ENCODE measurements at regions not wholly inside any gene's neighbourhood (a gene's known extent, or its start where the extent isn't known, plus 50 kb on each side); places are given as distances from the start of the nearest gene placed in this dataset.
A peak's percentile ranks its signal among the peaks of the same experiment; 100 is the strongest.

GRCh38 chr15:92809880-92810361 lies 90.2 kb upstream of the CHD2 start:
- no peaks in the 10 kb centered on the region; a peak in 1 of 5 replicates for H3K27me3 ChIP-seq (ENCODE audit: control insufficient read depth in 1 of 2, insufficient read depth in 2 of 2, low read length in 2 of 2)
- H3K9ac ChIP-seq (ENCODE audit: insufficient read depth, low read depth, low read length): peak overlapping the region; percentile 92
- no peaks in the 10 kb centered on the region for H4K20me1 ChIP-seq (ENCODE audit: insufficient read depth, low read length)
- ATAC-seq: peak; percentile 5; the same call in 1 of the 3 replicates
- intact Hi-C loops (cut with micrococcal nuclease; ENCODE audit: unreplicated experiment) (loop anchor here (1.0 kb wide), 3 partner anchors 21 to 94 kb away; no protein-coding TSS in a partner anchor), in situ Hi-C loops (cut with HindIII; ENCODE audit: extremely low pct_ligation_motif_present, low pct_unique_long_range_greater_than_20kb) (loop anchor here (5.0 kb wide), 1 partner anchor 72 kb away; no protein-coding TSS in a partner anchor)
- peak overlapping the region; percentile 90 for H3K4me2 ChIP-seq (ENCODE audit: low read depth, low read length)
- under 1% methylated on average over 12 of the region's 12 CpGs for WGBS (ENCODE audit: low lambda C conversion rate)
- BruUV-seq (replicated peaks): TSS peak; percentile 92
- no peaks in the 10 kb centered on the region for H3K36me3 ChIP-seq (replicated peaks in 1 of 2; ENCODE audit: control insufficient read depth in 1 of 2, insufficient read depth in 2 of 2, low read length in 2 of 2)
- POLR2A ChIA-PET: interaction anchor here (0.6 to 5.8 kb wide), 20 partner anchors 7 to 218 kb away, joined by 3 to 211 read pairs (median 10); partner anchors contain the start of gene CHD2
- peak overlapping the region; percentile 49 to 67 (median 61) for H3K4me3 ChIP-seq (replicated peaks in 1 of 3; ENCODE audit: insufficient read depth in 1 of 3, low read depth in 2 of 3, low read length in 3 of 3)
- H2AFZ ChIP-seq (ENCODE audit: low read length): no peak overlapping the region
- H3K27ac ChIP-seq (ENCODE audit: extremely low read length, insufficient read depth, low read length): peak overlapping the region; percentile 98
- H3K9me3 ChIP-seq (ENCODE audit: low read length): no peaks in the 10 kb centered on the region
- CTCF ChIA-PET (ENCODE audit: low intra/inter-chr PET ratio, low total read pairs): interaction anchor here (0.9 kb wide), 1 partner anchor 108 kb away, joined by 4 read pairs; no protein-coding TSS in a partner anchor
- H3K79me2 ChIP-seq (ENCODE audit: insufficient read depth, low read length): peaks cover 30% of the 10 kb centered on the region
- no peak for FAIRE-seq
- DNase-seq (ENCODE audit: low spot score): no peak
- peaks cover 41% of the 10 kb centered on the region for H3K4me1 ChIP-seq (ENCODE audit: insufficient read depth, low read length)
- TF ChIP-seq ZBTB7B (CRISPR knock-in tag; IDR thresholded peaks at IDR 0.05) (no peak), ZNF737 (CRISPR knock-in tag; IDR thresholded peaks at IDR 0.05; ENCODE audit: borderline replicate concordance) (no peak), FOXK2 (IDR thresholded peaks at IDR 0.05) (no peak), EHMT2 (IDR thresholded peaks at IDR 0.05; ENCODE audit: borderline replicate concordance, low read depth, low read length) (0 out of 2 replicates have a peak, but pooled peaks have one; percentile 12), HNF4A (CRISPR knock-in tag; IDR thresholded peaks at IDR 0.05) (peak; percentile 52), PHF5A (CRISPR knock-in tag; IDR thresholded peaks at IDR 0.05; ENCODE audit: low read depth, unreplicated experiment) (no peak), NFIC (IDR thresholded peaks at IDR 0.05; ENCODE audit: low read length) (0 out of 2 replicates have a peak, but pooled peaks have one; percentile 21), KLF9 (CRISPR knock-in tag; IDR thresholded peaks at IDR 0.05; ENCODE audit: low read depth) (no peak), HOXA7 (CRISPR knock-in tag; IDR thresholded peaks at IDR 0.05) (no peak), STAG1 (CRISPR knock-in tag; IDR thresholded peaks at IDR 0.05) (0 out of 2 replicates have a peak, but pooled peaks have one; percentile 15), AFF4 (CRISPR knock-in tag; IDR thresholded peaks at IDR 0.05) (0 out of 2 replicates have a peak, but pooled peaks have one; percentile 2), ZNF644 (CRISPR knock-in tag; IDR thresholded peaks at IDR 0.05; ENCODE audit: low read depth) (no peak), ZBTB42 (CRISPR knock-in tag; IDR thresholded peaks at IDR 0.05) (no peak), REST (IDR thresholded peaks at IDR 0.05; ENCODE audit: borderline replicate concordance in 1 of 2, low read depth in 1 of 2, low read length in 2 of 2) (peak in 1 of 2 experiments; percentile 81; a peak in 2 of 4 replicates), TCF7L2 (IDR thresholded peaks at IDR 0.05; ENCODE audit: low read depth, low read length) (no peak), HNF4G (IDR thresholded peaks at IDR 0.05; ENCODE audit: borderline replicate concordance, low read depth, low read length) (peak; percentile 41; the same call in 1 of the 2 replicates), HNF4G (CRISPR knock-in tag; IDR thresholded peaks at IDR 0.05; ENCODE audit: borderline replicate concordance, low read depth) (no peak), IKZF1 (IDR thresholded peaks at IDR 0.05) (no peak), YEATS2 (CRISPR knock-in tag; IDR thresholded peaks at IDR 0.05; ENCODE audit: borderline replicate concordance) (no peak)
